ENCODE measurements at regions not wholly inside any gene's neighbourhood (a gene's known extent, or its start where the extent isn't known, plus 50 kb on each side); places are given as distances from the start of the nearest gene placed in this dataset.

DNA sequence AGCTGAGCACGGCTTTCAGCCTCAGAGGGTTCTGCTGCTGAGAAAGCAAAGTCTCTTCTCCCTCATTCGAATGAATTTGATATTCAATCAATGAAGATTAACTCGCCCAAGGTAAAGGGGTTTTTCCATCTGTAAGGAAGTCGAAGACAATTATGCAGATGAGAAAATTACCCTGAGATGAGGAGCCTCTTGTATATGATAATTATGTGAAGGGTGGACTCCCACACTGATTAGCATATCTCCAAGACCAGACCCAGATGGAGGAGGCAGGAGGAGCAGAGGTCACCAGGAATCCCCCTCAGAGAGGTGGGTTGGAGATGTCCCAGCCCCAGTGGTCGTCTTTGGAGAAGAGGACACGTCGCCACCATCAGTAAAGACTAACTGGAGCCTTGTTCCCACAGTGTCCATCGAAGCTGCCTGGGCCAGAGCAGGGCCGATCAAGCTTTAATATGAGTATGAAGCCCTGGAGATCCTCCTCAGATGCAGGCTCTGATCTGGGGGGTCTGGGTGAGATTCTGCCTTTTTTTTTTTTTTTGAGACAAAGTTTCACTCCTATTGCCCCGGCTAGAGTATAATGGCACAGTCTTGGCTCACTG is 61.5 kb upstream of the LHX1 start:
- TF ChIP-seq POLR2A (IDR thresholded peaks at IDR 0.05; ENCODE audit: low read depth, low read length) (no peak), POLR2AphosphoS5 (IDR thresholded peaks at IDR 0.05; ENCODE audit: low read depth, low read length) (no peak), TAF1 (IDR thresholded peaks at IDR 0.05; ENCODE audit: borderline replicate concordance, low read depth, low read length) (no peak)

Measured in GM12892 (cell line).